H7 (cell line): ENCODE measurements at regions not wholly inside any gene's neighbourhood (a gene's known extent, or its start where the extent isn't known, plus 50 kb on each side); places are given as distances from the start of the nearest gene placed in this dataset.
"Not testable (repeated sequence)": the region's sequence is repeated elsewhere in the genome, so short reads cannot be mapped to it uniquely, and the experiment has no call there.

Source experiments
- DNase-seq: peaks from one replicate; pipeline ENCODE4 v3.0.0; 2012
- H3K27me3 ChIP-seq: 2 replicates; pipeline ENCODE4 v1.6.0; 2011; ENCODE audit warnings: mild to moderate bottlenecking, low read length; ENCODE audit not compliant: control insufficient read depth, insufficient read depth
- H3K36me3 ChIP-seq: replicated peaks from 2 replicates; pipeline ENCODE4 v1.5.1; 2011; ENCODE audit warnings: low read length; ENCODE audit not compliant: control insufficient read depth, insufficient read depth
- H3K4me3 ChIP-seq: 2 replicates; pipeline ENCODE4 v1.5.1; 2011; ENCODE audit warnings: low read depth, mild to moderate bottlenecking, control low read depth, low read length, moderate library complexity; ENCODE audit not compliant: insufficient read depth

GRCh38 chr3:86887876-86888275, 103.1 kb downstream of the VGLL3 start:
- DNase-seq, result no peak
- H3K27me3 ChIP-seq, result no peaks in the 10 kb centered on the region
- H3K4me3 ChIP-seq, result no peak overlapping the region
- H3K36me3 ChIP-seq, result no peaks in the 10 kb centered on the region

GRCh38 chr3:86880066-86880465, 110.9 kb downstream of the VGLL3 start:
- Histone ChIP-seq H3K4me3 (no peak overlapping the region), H3K36me3 (no peaks in the 10 kb centered on the region), H3K27me3 (no peaks in the 10 kb centered on the region)
- no peak for DNase-seq

GRCh38 chr3:86876504-86877181, 114.3 kb downstream of the VGLL3 start:
- not testable (repeated sequence) for H3K27me3 ChIP-seq, H3K4me3 ChIP-seq, H3K36me3 ChIP-seq, DNase-seq

GRCh38 chr3:86874790-86875189, 116.2 kb downstream of the VGLL3 start:
- H3K36me3 ChIP-seq, H3K27me3 ChIP-seq, H3K4me3 ChIP-seq, DNase-seq: not testable (repeated sequence)

GRCh38 chr3:86869566-86869965, 121.4 kb downstream of the VGLL3 start:
- H3K27me3 ChIP-seq, result no peaks in the 10 kb centered on the region
- no peak for DNase-seq
- H3K36me3 ChIP-seq, result no peaks in the 10 kb centered on the region
- H3K4me3 ChIP-seq, result no peak overlapping the region

GRCh38 chr3:86867982-86868381, 123.0 kb downstream of the VGLL3 start:
- DNase-seq, result no peak
- H3K27me3 ChIP-seq, result no peaks in the 10 kb centered on the region
- H3K36me3 ChIP-seq, result no peaks in the 10 kb centered on the region
- H3K4me3 ChIP-seq, result no peak overlapping the region

- no peaks in the 10 kb centered on the region for H3K27me3 ChIP-seq
- H3K36me3 ChIP-seq, result no peaks in the 10 kb centered on the region
- no peak for DNase-seq
- H3K4me3 ChIP-seq, result no peak overlapping the region
Measured at GRCh38 chr3:86865506-86865905, 125.4 kb downstream of the VGLL3 start.

- Histone ChIP-seq H3K27me3 (no peaks in the 10 kb centered on the region), H3K4me3 (no peak overlapping the region), H3K36me3 (no peaks in the 10 kb centered on the region)
- DNase-seq, result no peak
Measured at GRCh38 chr3:86856711-86857110, 134.2 kb downstream of the VGLL3 start.

- DNase-seq, result no peak
- Histone ChIP-seq H3K4me3 (no peak overlapping the region), H3K27me3 (no peaks in the 10 kb centered on the region), H3K36me3 (no peaks in the 10 kb centered on the region)
Measured at GRCh38 chr3:86849991-86850390, 141.0 kb downstream of the VGLL3 start.

GRCh38 chr3:86845726-86846125, 145.2 kb downstream of the VGLL3 start:
- DNase-seq, result no peak
- H3K27me3 ChIP-seq, result no peaks in the 10 kb centered on the region
- H3K4me3 ChIP-seq, result no peak overlapping the region
- H3K36me3 ChIP-seq, result no peaks in the 10 kb centered on the region

- H3K27me3 ChIP-seq, result no peaks in the 10 kb centered on the region
- H3K36me3 ChIP-seq, result no peaks in the 10 kb centered on the region
- no peak for DNase-seq
- H3K4me3 ChIP-seq, result no peak overlapping the region
Measured at GRCh38 chr3:86838927-86839326, 152.0 kb downstream of the VGLL3 start.

- Histone ChIP-seq H3K27me3 (no peaks in the 10 kb centered on the region), H3K4me3 (no peak overlapping the region), H3K36me3 (no peaks in the 10 kb centered on the region)
- DNase-seq, result no peak
Measured at GRCh38 chr3:86837871-86838270, 153.1 kb downstream of the VGLL3 start.

- H3K36me3 ChIP-seq, result no peaks in the 10 kb centered on the region
- no peak overlapping the region for H3K4me3 ChIP-seq
- no peak for DNase-seq
- no peaks in the 10 kb centered on the region for H3K27me3 ChIP-seq
Measured at GRCh38 chr3:86830566-86830965, 160.4 kb downstream of the VGLL3 start.

GRCh38 chr3:86828751-86829150, 162.2 kb downstream of the VGLL3 start:
- H3K36me3 ChIP-seq, result no peaks in the 10 kb centered on the region
- H3K27me3 ChIP-seq, result no peaks in the 10 kb centered on the region
- DNase-seq, result no peak
- H3K4me3 ChIP-seq, result no peak overlapping the region

GRCh38 chr3:86827582-86827981, 163.4 kb downstream of the VGLL3 start:
- H3K4me3 ChIP-seq, H3K36me3 ChIP-seq, H3K27me3 ChIP-seq, DNase-seq: not testable (repeated sequence)

GRCh38 chr3:86826292-86826691, 164.7 kb downstream of the VGLL3 start:
- DNase-seq, result no peak
- Histone ChIP-seq H3K4me3 (no peak overlapping the region), H3K27me3 (no peaks in the 10 kb centered on the region), H3K36me3 (no peaks in the 10 kb centered on the region)
